ENCODE measurements at regions not wholly inside any gene's neighbourhood (a gene's known extent, or its start where the extent isn't known, plus 50 kb on each side); places are given as distances from the start of the nearest gene placed in this dataset.

- no peaks in the 10 kb centered on the region for H3K36me3 ChIP-seq (ENCODE audit: control insufficient read depth in 3 of 3, insufficient read depth in 3 of 3, low read length in 3 of 3)
- no peak overlapping the region for H3K9ac ChIP-seq (ENCODE audit: low read depth in 1 of 3, low read length in 3 of 3)
- no peaks in the 10 kb centered on the region for H3K9me3 ChIP-seq (ENCODE audit: control insufficient read depth in 3 of 3, low read length in 3 of 3)
- no peak overlapping the region for H3K27ac ChIP-seq (ENCODE audit: low read depth, low read length)
- no peaks in the 10 kb centered on the region for H3K4me1 ChIP-seq (ENCODE audit: control insufficient read depth in 3 of 3, insufficient read depth in 3 of 3, low read length in 3 of 3)
- no peaks in the 10 kb centered on the region for H3K27me3 ChIP-seq (ENCODE audit: control insufficient read depth in 3 of 3, insufficient read depth in 3 of 3, low read length in 3 of 3)
- no peak overlapping the region for H3K4me3 ChIP-seq (ENCODE audit: low read length in 3 of 3)
Observed at GRCh38 chr4:53921856-53922255, 142.5 kb downstream of the CHIC2 start.

GRCh38 chr4:53920883-53921282 is 143.5 kb downstream of the CHIC2 start:
- no peaks in the 10 kb centered on the region for H3K9me3 ChIP-seq (ENCODE audit: control insufficient read depth in 3 of 3, low read length in 3 of 3)
- no peaks in the 10 kb centered on the region for H3K4me1 ChIP-seq (ENCODE audit: control insufficient read depth in 3 of 3, insufficient read depth in 3 of 3, low read length in 3 of 3)
- no peaks in the 10 kb centered on the region for H3K27me3 ChIP-seq (ENCODE audit: control insufficient read depth in 3 of 3, insufficient read depth in 3 of 3, low read length in 3 of 3)
- H3K9ac ChIP-seq (ENCODE audit: low read depth in 1 of 3, low read length in 3 of 3) = no peak overlapping the region
- H3K36me3 ChIP-seq (ENCODE audit: control insufficient read depth in 3 of 3, insufficient read depth in 3 of 3, low read length in 3 of 3) = no peaks in the 10 kb centered on the region
- H3K4me3 ChIP-seq (ENCODE audit: low read length in 3 of 3) = no peak overlapping the region
- H3K27ac ChIP-seq (ENCODE audit: low read depth, low read length) = no peak overlapping the region

- H3K9me3 ChIP-seq (ENCODE audit: control insufficient read depth in 3 of 3, low read length in 3 of 3) = no peaks in the 10 kb centered on the region
- H3K27me3 ChIP-seq (ENCODE audit: control insufficient read depth in 3 of 3, insufficient read depth in 3 of 3, low read length in 3 of 3) = no peaks in the 10 kb centered on the region
- no peak overlapping the region for H3K9ac ChIP-seq (ENCODE audit: low read depth in 1 of 3, low read length in 3 of 3)
- no peak overlapping the region for H3K4me3 ChIP-seq (ENCODE audit: low read length in 3 of 3)
- no peaks in the 10 kb centered on the region for H3K36me3 ChIP-seq (ENCODE audit: control insufficient read depth in 3 of 3, insufficient read depth in 3 of 3, low read length in 3 of 3)
- no peaks in the 10 kb centered on the region for H3K4me1 ChIP-seq (ENCODE audit: control insufficient read depth in 3 of 3, insufficient read depth in 3 of 3, low read length in 3 of 3)
- no peak overlapping the region for H3K27ac ChIP-seq (ENCODE audit: low read depth, low read length)
Observed at GRCh38 chr4:53920116-53920515, 144.3 kb downstream of the CHIC2 start.

GRCh38 chr4:53919535-53919934 is 144.9 kb downstream of the CHIC2 start:
- Histone ChIP-seq H3K27me3 (ENCODE audit: control insufficient read depth in 3 of 3, insufficient read depth in 3 of 3, low read length in 3 of 3) (no peaks in the 10 kb centered on the region), H3K27ac (ENCODE audit: low read depth, low read length) (no peak overlapping the region), H3K9me3 (ENCODE audit: control insufficient read depth in 3 of 3, low read length in 3 of 3) (no peaks in the 10 kb centered on the region), H3K4me3 (ENCODE audit: low read length in 3 of 3) (no peak overlapping the region), H3K4me1 (ENCODE audit: control insufficient read depth in 3 of 3, insufficient read depth in 3 of 3, low read length in 3 of 3) (no peaks in the 10 kb centered on the region), H3K36me3 (ENCODE audit: control insufficient read depth in 3 of 3, insufficient read depth in 3 of 3, low read length in 3 of 3) (no peaks in the 10 kb centered on the region), H3K9ac (ENCODE audit: low read depth in 1 of 3, low read length in 3 of 3) (no peak overlapping the region)

GRCh38 chr4:53917729-53918128 is 146.7 kb downstream of the CHIC2 start:
- Histone ChIP-seq H3K27me3 (ENCODE audit: control insufficient read depth in 3 of 3, insufficient read depth in 3 of 3, low read length in 3 of 3) (no peaks in the 10 kb centered on the region), H3K36me3 (ENCODE audit: control insufficient read depth in 3 of 3, insufficient read depth in 3 of 3, low read length in 3 of 3) (no peaks in the 10 kb centered on the region), H3K4me1 (ENCODE audit: control insufficient read depth in 3 of 3, insufficient read depth in 3 of 3, low read length in 3 of 3) (no peaks in the 10 kb centered on the region), H3K9ac (ENCODE audit: low read depth in 1 of 3, low read length in 3 of 3) (no peak overlapping the region), H3K27ac (ENCODE audit: low read depth, low read length) (no peak overlapping the region), H3K4me3 (ENCODE audit: low read length in 3 of 3) (no peak overlapping the region), H3K9me3 (ENCODE audit: control insufficient read depth in 3 of 3, low read length in 3 of 3) (no peaks in the 10 kb centered on the region)

GRCh38 chr4:53916431-53916889 is 147.9 kb downstream of the CHIC2 start:
- Histone ChIP-seq H3K4me3 (ENCODE audit: low read length in 3 of 3) (no peak overlapping the region), H3K27me3 (ENCODE audit: control insufficient read depth in 3 of 3, insufficient read depth in 3 of 3, low read length in 3 of 3) (no peaks in the 10 kb centered on the region), H3K9ac (ENCODE audit: low read depth in 1 of 3, low read length in 3 of 3) (no peak overlapping the region), H3K4me1 (ENCODE audit: control insufficient read depth in 3 of 3, insufficient read depth in 3 of 3, low read length in 3 of 3) (no peaks in the 10 kb centered on the region), H3K9me3 (ENCODE audit: control insufficient read depth in 3 of 3, low read length in 3 of 3) (no peaks in the 10 kb centered on the region), H3K27ac (ENCODE audit: low read depth, low read length) (no peak overlapping the region), H3K36me3 (ENCODE audit: control insufficient read depth in 3 of 3, insufficient read depth in 3 of 3, low read length in 3 of 3) (no peaks in the 10 kb centered on the region)

- H3K27ac ChIP-seq (ENCODE audit: low read depth, low read length) = no peak overlapping the region
- H3K9me3 ChIP-seq (ENCODE audit: control insufficient read depth in 3 of 3, low read length in 3 of 3) = no peaks in the 10 kb centered on the region
- no peaks in the 10 kb centered on the region for H3K27me3 ChIP-seq (ENCODE audit: control insufficient read depth in 3 of 3, insufficient read depth in 3 of 3, low read length in 3 of 3)
- no peaks in the 10 kb centered on the region for H3K36me3 ChIP-seq (ENCODE audit: control insufficient read depth in 3 of 3, insufficient read depth in 3 of 3, low read length in 3 of 3)
- H3K9ac ChIP-seq (ENCODE audit: low read depth in 1 of 3, low read length in 3 of 3) = no peak overlapping the region
- no peaks in the 10 kb centered on the region for H3K4me1 ChIP-seq (ENCODE audit: control insufficient read depth in 3 of 3, insufficient read depth in 3 of 3, low read length in 3 of 3)
- H3K4me3 ChIP-seq (ENCODE audit: low read length in 3 of 3) = no peak overlapping the region
Observed at GRCh38 chr4:53914313-53915016, 149.9 kb downstream of the CHIC2 start.

- Histone ChIP-seq H3K9me3 (ENCODE audit: control insufficient read depth in 3 of 3, low read length in 3 of 3) (no peaks in the 10 kb centered on the region), H3K36me3 (ENCODE audit: control insufficient read depth in 3 of 3, insufficient read depth in 3 of 3, low read length in 3 of 3) (no peaks in the 10 kb centered on the region), H3K4me3 (ENCODE audit: low read length in 3 of 3) (no peak overlapping the region), H3K27ac (ENCODE audit: low read depth, low read length) (no peak overlapping the region), H3K4me1 (ENCODE audit: control insufficient read depth in 3 of 3, insufficient read depth in 3 of 3, low read length in 3 of 3) (peaks cover 0 to 6% (median 4%) of the 10 kb centered on the region in 3 donors), H3K9ac (ENCODE audit: low read depth in 1 of 3, low read length in 3 of 3) (no peak overlapping the region), H3K27me3 (ENCODE audit: control insufficient read depth in 3 of 3, insufficient read depth in 3 of 3, low read length in 3 of 3) (no peaks in the 10 kb centered on the region)
Observed at GRCh38 chr4:53913771-53914170, 150.6 kb downstream of the CHIC2 start.

GRCh38 chr4:53912766-53913497 is 151.5 kb downstream of the CHIC2 start:
- peaks cover 0 to 1% (median under 1%) of the 10 kb centered on the region in 3 donors for H3K27me3 ChIP-seq (ENCODE audit: control insufficient read depth in 3 of 3, insufficient read depth in 3 of 3, low read length in 3 of 3)

GRCh38 chr4:53908661-53909078 is 155.7 kb downstream of the CHIC2 start:
- H3K4me1 ChIP-seq (ENCODE audit: control insufficient read depth in 3 of 3, insufficient read depth in 3 of 3, low read length in 3 of 3) = peaks cover 4 to 18% (median 17%) of the 10 kb centered on the region in 3 donors
- H3K9ac ChIP-seq (ENCODE audit: low read depth in 1 of 3, low read length in 3 of 3) = peak overlapping the region in 2 of 3 donors; percentile 0 to 9
- H3K27me3 ChIP-seq (ENCODE audit: control insufficient read depth in 3 of 3, insufficient read depth in 3 of 3, low read length in 3 of 3) = peaks cover 6 to 11% (median 7%) of the 10 kb centered on the region in 3 donors
- H3K36me3 ChIP-seq (ENCODE audit: control insufficient read depth in 3 of 3, insufficient read depth in 3 of 3, low read length in 3 of 3) = no peaks in the 10 kb centered on the region
- H3K4me3 ChIP-seq (ENCODE audit: low read length in 3 of 3) = peak overlapping the region; percentile 1 to 61 (median 13)
- H3K27ac ChIP-seq (ENCODE audit: low read depth, low read length) = no peak overlapping the region
- no peaks in the 10 kb centered on the region for H3K9me3 ChIP-seq (ENCODE audit: control insufficient read depth in 3 of 3, low read length in 3 of 3)

More at GRCh38 chr4:53912766-53913497, 151.5 kb downstream of the CHIC2 start:
- Histone ChIP-seq H3K4me1 (ENCODE audit: control insufficient read depth in 3 of 3, insufficient read depth in 3 of 3, low read length in 3 of 3) (peaks cover 2 to 11% (median 10%) of the 10 kb centered on the region in 3 donors), H3K9me3 (ENCODE audit: control insufficient read depth in 3 of 3, low read length in 3 of 3) (no peaks in the 10 kb centered on the region), H3K27ac (ENCODE audit: low read depth, low read length) (no peak overlapping the region), H3K4me3 (ENCODE audit: low read length in 3 of 3) (no peak overlapping the region), H3K36me3 (ENCODE audit: control insufficient read depth in 3 of 3, insufficient read depth in 3 of 3, low read length in 3 of 3) (no peaks in the 10 kb centered on the region), H3K9ac (ENCODE audit: low read depth in 1 of 3, low read length in 3 of 3) (no peak overlapping the region)

Measured in skeletal muscle tissue (tissue), 3 donors.